GM12878 (cell line): ENCODE measurements at regions not wholly inside any gene's neighbourhood (a gene's known extent, or its start where the extent isn't known, plus 50 kb on each side); places are given as distances from the start of the nearest gene placed in this dataset.

ENCODE experiments used
- BHLHE40 ChIP-seq, 2 experiments: fragments of 450-650 bp in 1 of 2; IDR thresholded peaks; 2 replicates each; pipeline ENCODE4 v1.6.1; 2011 to 2017; ENCODE audit warnings: low read depth in 2 of 2, borderline replicate concordance in 1 of 2, improper control_type of control experiment in 1 of 2, low read length in 1 of 2, mild to moderate bottlenecking in 1 of 2
- MAX ChIP-seq: IDR thresholded peaks from 2 replicates; pipeline ENCODE4 v1.6.1; 2012; ENCODE audit warnings: low read depth, low read length, improper control_type of control experiment
- NKRF ChIP-seq: fragments of 450-650 bp; conservative IDR thresholded peaks from 2 replicates; pipeline ENCODE4 v1.6.1; 2017; ENCODE audit warnings: mild to moderate bottlenecking, moderate library complexity
- ZNF207 ChIP-seq: fragments of 450-650 bp; IDR thresholded peaks from 2 replicates; pipeline ENCODE4 v1.6.1; 2014; ENCODE audit warnings: antibody characterized with exemption, mild to moderate bottlenecking, borderline replicate concordance
- ZNF384 ChIP-seq: IDR thresholded peaks from 2 replicates; pipeline ENCODE4 v1.6.1; 2012; ENCODE audit warnings: low read depth, mild to moderate bottlenecking, low read length, improper control_type of control experiment, borderline replicate concordance
- TF ChIP-seq, protein P1 (sequence below): fragments of 150-350 bp; IDR thresholded peaks from 2 replicates; pipeline ENCODE4 v1.6.1; 2016; ENCODE audit warnings: low read depth, low read length
- TF ChIP-seq, protein P2 (sequence below): fragments of 450-650 bp; IDR thresholded peaks from 2 replicates; pipeline ENCODE4 v1.6.1; 2017; ENCODE audit warnings: antibody characterized with exemption, mild to moderate bottlenecking, moderate library complexity

DNA sequence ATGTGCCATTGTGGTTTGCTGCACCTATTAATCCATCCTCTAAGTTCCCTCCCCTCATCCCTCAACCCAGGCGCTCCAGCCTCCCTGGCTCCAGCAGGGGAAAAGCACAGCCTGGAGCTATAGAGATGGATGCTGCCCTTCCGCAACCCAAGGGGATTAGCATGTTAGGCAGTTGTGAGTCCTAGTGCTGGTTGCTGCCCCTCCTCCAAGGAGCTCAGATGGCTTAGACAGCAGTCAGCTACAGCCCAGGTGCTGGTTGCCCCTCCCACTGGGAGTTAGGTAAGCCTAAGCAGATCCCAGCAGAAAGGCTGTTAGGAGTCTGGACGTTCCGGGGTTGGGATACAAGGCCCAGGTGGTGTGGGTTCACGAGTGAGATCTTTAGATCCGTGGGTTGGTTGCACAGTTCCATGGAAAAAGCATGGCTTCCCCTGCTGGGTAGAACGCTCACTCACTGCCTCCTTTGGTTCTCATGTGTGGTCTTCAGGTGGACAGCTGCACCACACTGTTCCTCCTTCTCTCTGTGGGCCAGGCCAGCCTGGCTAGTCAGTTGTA lies 446.1 kb downstream of the ZNF804A start (continued):
- TF ChIP-seq, protein P1, sequence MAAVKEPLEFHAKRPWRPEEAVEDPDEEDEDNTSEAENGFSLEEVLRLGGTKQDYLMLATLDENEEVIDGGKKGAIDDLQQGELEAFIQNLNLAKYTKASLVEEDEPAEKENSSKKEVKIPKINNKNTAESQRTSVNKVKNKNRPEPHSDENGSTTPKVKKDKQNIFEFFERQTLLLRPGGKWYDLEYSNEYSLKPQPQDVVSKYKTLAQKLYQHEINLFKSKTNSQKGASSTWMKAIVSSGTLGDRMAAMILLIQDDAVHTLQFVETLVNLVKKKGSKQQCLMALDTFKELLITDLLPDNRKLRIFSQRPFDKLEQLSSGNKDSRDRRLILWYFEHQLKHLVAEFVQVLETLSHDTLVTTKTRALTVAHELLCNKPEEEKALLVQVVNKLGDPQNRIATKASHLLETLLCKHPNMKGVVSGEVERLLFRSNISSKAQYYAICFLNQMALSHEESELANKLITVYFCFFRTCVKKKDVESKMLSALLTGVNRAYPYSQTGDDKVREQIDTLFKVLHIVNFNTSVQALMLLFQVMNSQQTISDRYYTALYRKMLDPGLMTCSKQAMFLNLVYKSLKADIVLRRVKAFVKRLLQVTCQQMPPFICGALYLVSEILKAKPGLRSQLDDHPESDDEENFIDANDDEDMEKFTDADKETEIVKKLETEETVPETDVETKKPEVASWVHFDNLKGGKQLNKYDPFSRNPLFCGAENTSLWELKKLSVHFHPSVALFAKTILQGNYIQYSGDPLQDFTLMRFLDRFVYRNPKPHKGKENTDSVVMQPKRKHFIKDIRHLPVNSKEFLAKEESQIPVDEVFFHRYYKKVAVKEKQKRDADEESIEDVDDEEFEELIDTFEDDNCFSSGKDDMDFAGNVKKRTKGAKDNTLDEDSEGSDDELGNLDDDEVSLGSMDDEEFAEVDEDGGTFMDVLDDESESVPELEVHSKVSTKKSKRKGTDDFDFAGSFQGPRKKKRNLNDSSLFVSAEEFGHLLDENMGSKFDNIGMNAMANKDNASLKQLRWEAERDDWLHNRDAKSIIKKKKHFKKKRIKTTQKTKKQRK: no peak
- no peak for TF ChIP-seq ZNF384
- no peak for TF ChIP-seq ZNF207
- TF ChIP-seq, protein P2, sequence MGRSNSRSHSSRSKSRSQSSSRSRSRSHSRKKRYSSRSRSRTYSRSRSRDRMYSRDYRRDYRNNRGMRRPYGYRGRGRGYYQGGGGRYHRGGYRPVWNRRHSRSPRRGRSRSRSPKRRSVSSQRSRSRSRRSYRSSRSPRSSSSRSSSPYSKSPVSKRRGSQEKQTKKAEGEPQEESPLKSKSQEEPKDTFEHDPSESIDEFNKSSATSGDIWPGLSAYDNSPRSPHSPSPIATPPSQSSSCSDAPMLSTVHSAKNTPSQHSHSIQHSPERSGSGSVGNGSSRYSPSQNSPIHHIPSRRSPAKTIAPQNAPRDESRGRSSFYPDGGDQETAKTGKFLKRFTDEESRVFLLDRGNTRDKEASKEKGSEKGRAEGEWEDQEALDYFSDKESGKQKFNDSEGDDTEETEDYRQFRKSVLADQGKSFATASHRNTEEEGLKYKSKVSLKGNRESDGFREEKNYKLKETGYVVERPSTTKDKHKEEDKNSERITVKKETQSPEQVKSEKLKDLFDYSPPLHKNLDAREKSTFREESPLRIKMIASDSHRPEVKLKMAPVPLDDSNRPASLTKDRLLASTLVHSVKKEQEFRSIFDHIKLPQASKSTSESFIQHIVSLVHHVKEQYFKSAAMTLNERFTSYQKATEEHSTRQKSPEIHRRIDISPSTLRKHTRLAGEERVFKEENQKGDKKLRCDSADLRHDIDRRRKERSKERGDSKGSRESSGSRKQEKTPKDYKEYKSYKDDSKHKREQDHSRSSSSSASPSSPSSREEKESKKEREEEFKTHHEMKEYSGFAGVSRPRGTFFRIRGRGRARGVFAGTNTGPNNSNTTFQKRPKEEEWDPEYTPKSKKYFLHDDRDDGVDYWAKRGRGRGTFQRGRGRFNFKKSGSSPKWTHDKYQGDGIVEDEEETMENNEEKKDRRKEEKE: no peak
- no peak for TF ChIP-seq NKRF
- TF ChIP-seq MAX: no peak
- no peak for TF ChIP-seq BHLHE40 (IDR thresholded peaks at IDR 0.05; ENCODE audit: borderline replicate concordance in 1 of 2, low read depth in 2 of 2, low read length in 1 of 2)
